ENCODE measurements at regions not wholly inside any gene's neighbourhood (a gene's known extent, or its start where the extent isn't known, plus 50 kb on each side); places are given as distances from the start of the nearest gene placed in this dataset.
"Not testable (repeated sequence)": the region's sequence is repeated elsewhere in the genome, so short reads cannot be mapped to it uniquely, and the experiment has no call there.

- DNase-seq (ENCODE audit: low spot score) = no peak
- Mint-ChIP-seq H3K9me3 (no peaks in the 10 kb centered on the region), H3K4me3 (no peak overlapping the region), H3K27me3 (ENCODE audit: low read depth) (peaks cover 8% of the 10 kb centered on the region), H3K36me3 (ENCODE audit: low read depth) (no peaks in the 10 kb centered on the region), H3K4me1 (ENCODE audit: low read depth) (no peaks in the 10 kb centered on the region), H3K27ac (no peak overlapping the region)
These were observed 178.9 kb upstream of the ARID1B start for GRCh38 chr6:156598071-156598854.

GRCh38 chr6:156597095-156597494 lies 180.1 kb upstream of the ARID1B start:
- DNase-seq (ENCODE audit: low spot score) = no peak
- Mint-ChIP-seq H3K9me3 (no peaks in the 10 kb centered on the region), H3K36me3 (ENCODE audit: low read depth) (no peaks in the 10 kb centered on the region), H3K4me3 (no peak overlapping the region), H3K4me1 (ENCODE audit: low read depth) (no peaks in the 10 kb centered on the region), H3K27ac (no peak overlapping the region), H3K27me3 (ENCODE audit: low read depth) (peaks cover 13% of the 10 kb centered on the region)

GRCh38 chr6:156595476-156595875 lies 181.7 kb upstream of the ARID1B start:
- H3K9me3 Mint-ChIP-seq = no peaks in the 10 kb centered on the region
- no peak for DNase-seq (ENCODE audit: low spot score)
- no peaks in the 10 kb centered on the region for H3K36me3 Mint-ChIP-seq (ENCODE audit: low read depth)
- H3K4me1 Mint-ChIP-seq (ENCODE audit: low read depth) = no peaks in the 10 kb centered on the region
- peaks cover 13% of the 10 kb centered on the region for H3K27me3 Mint-ChIP-seq (ENCODE audit: low read depth)
- H3K4me3 Mint-ChIP-seq = no peak overlapping the region
- H3K27ac Mint-ChIP-seq = no peak overlapping the region

- H3K27me3 Mint-ChIP-seq (ENCODE audit: low read depth) = peaks cover 11% of the 10 kb centered on the region
These were observed 183.3 kb upstream of the ARID1B start for GRCh38 chr6:156593893-156594292.

GRCh38 chr6:156593127-156593526 lies 184.1 kb upstream of the ARID1B start:
- no peak overlapping the region for H3K4me3 Mint-ChIP-seq

More at GRCh38 chr6:156593893-156594292, 183.3 kb upstream of the ARID1B start:
- Mint-ChIP-seq H3K4me3 (no peak overlapping the region), H3K4me1 (ENCODE audit: low read depth) (no peaks in the 10 kb centered on the region), H3K27ac (no peak overlapping the region), H3K36me3 (ENCODE audit: low read depth) (no peaks in the 10 kb centered on the region), H3K9me3 (no peaks in the 10 kb centered on the region)
- no peak for DNase-seq (ENCODE audit: low spot score)

GRCh38 chr6:156590482-156590881 lies 186.7 kb upstream of the ARID1B start:
- H3K4me3 Mint-ChIP-seq = no peak overlapping the region
- no peaks in the 10 kb centered on the region for H3K4me1 Mint-ChIP-seq (ENCODE audit: low read depth)
- H3K27ac Mint-ChIP-seq = no peak overlapping the region
- no peak for DNase-seq (ENCODE audit: low spot score)
- no peaks in the 10 kb centered on the region for H3K36me3 Mint-ChIP-seq (ENCODE audit: low read depth)
- H3K9me3 Mint-ChIP-seq = no peaks in the 10 kb centered on the region
- peaks cover 8% of the 10 kb centered on the region for H3K27me3 Mint-ChIP-seq (ENCODE audit: low read depth)

More at GRCh38 chr6:156593127-156593526, 184.1 kb upstream of the ARID1B start:
- H3K9me3 Mint-ChIP-seq = no peaks in the 10 kb centered on the region
- no peak overlapping the region for H3K27ac Mint-ChIP-seq
- H3K36me3 Mint-ChIP-seq (ENCODE audit: low read depth) = no peaks in the 10 kb centered on the region
- no peak for DNase-seq (ENCODE audit: low spot score)
- H3K4me1 Mint-ChIP-seq (ENCODE audit: low read depth) = no peaks in the 10 kb centered on the region
- H3K27me3 Mint-ChIP-seq (ENCODE audit: low read depth) = peaks cover 10% of the 10 kb centered on the region

GRCh38 chr6:156589281-156589680 lies 187.9 kb upstream of the ARID1B start:
- Mint-ChIP-seq H3K4me1 (ENCODE audit: low read depth) (no peaks in the 10 kb centered on the region), H3K27ac (no peak overlapping the region), H3K27me3 (ENCODE audit: low read depth) (peaks cover 8% of the 10 kb centered on the region), H3K9me3 (no peaks in the 10 kb centered on the region), H3K4me3 (no peak overlapping the region), H3K36me3 (ENCODE audit: low read depth) (no peaks in the 10 kb centered on the region)
- no peak for DNase-seq (ENCODE audit: low spot score)

- no peak overlapping the region for H3K27ac Mint-ChIP-seq
- H3K4me3 Mint-ChIP-seq = no peak overlapping the region
- H3K36me3 Mint-ChIP-seq (ENCODE audit: low read depth) = no peaks in the 10 kb centered on the region
- H3K4me1 Mint-ChIP-seq (ENCODE audit: low read depth) = no peaks in the 10 kb centered on the region
- DNase-seq (ENCODE audit: low spot score) = no peak
- H3K9me3 Mint-ChIP-seq = no peaks in the 10 kb centered on the region
- H3K27me3 Mint-ChIP-seq (ENCODE audit: low read depth) = peaks cover 8% of the 10 kb centered on the region
These were observed 189.4 kb upstream of the ARID1B start for GRCh38 chr6:156587751-156588301.

GRCh38 chr6:156587071-156587470 lies 190.1 kb upstream of the ARID1B start:
- no peaks in the 10 kb centered on the region for H3K4me1 Mint-ChIP-seq (ENCODE audit: low read depth)
- H3K4me3 Mint-ChIP-seq = no peak overlapping the region
- H3K36me3 Mint-ChIP-seq (ENCODE audit: low read depth) = no peaks in the 10 kb centered on the region
- H3K9me3 Mint-ChIP-seq = no peaks in the 10 kb centered on the region
- H3K27ac Mint-ChIP-seq = no peak overlapping the region
- H3K27me3 Mint-ChIP-seq (ENCODE audit: low read depth) = peaks cover 3% of the 10 kb centered on the region
- no peak for DNase-seq (ENCODE audit: low spot score)

GRCh38 chr6:156585859-156586258 lies 191.3 kb upstream of the ARID1B start:
- Mint-ChIP-seq H3K4me1 (ENCODE audit: low read depth) (no peaks in the 10 kb centered on the region), H3K9me3 (no peaks in the 10 kb centered on the region), H3K4me3 (no peak overlapping the region), H3K36me3 (ENCODE audit: low read depth) (no peaks in the 10 kb centered on the region), H3K27me3 (ENCODE audit: low read depth) (peaks cover 3% of the 10 kb centered on the region), H3K27ac (no peak overlapping the region)
- DNase-seq (ENCODE audit: low spot score) = no peak

- not testable (repeated sequence) for H3K4me1 Mint-ChIP-seq (ENCODE audit: low read depth); DNase-seq (ENCODE audit: low spot score); H3K27ac Mint-ChIP-seq; H3K9me3 Mint-ChIP-seq; H3K27me3 Mint-ChIP-seq (ENCODE audit: low read depth); H3K36me3 Mint-ChIP-seq (ENCODE audit: low read depth); H3K4me3 Mint-ChIP-seq
These were observed 193.1 kb upstream of the ARID1B start for GRCh38 chr6:156584121-156584520.

GRCh38 chr6:156583083-156583482 lies 194.1 kb upstream of the ARID1B start:
- DNase-seq (ENCODE audit: low spot score) = no peak
- H3K9me3 Mint-ChIP-seq = peaks cover 18% of the 10 kb centered on the region
- H3K36me3 Mint-ChIP-seq (ENCODE audit: low read depth) = no peaks in the 10 kb centered on the region
- H3K4me1 Mint-ChIP-seq (ENCODE audit: low read depth) = no peaks in the 10 kb centered on the region
- no peak overlapping the region for H3K4me3 Mint-ChIP-seq
- H3K27ac Mint-ChIP-seq = no peak overlapping the region
- peaks cover 3% of the 10 kb centered on the region for H3K27me3 Mint-ChIP-seq (ENCODE audit: low read depth)

GRCh38 chr6:156582509-156582992 lies 194.6 kb upstream of the ARID1B start:
- no peak overlapping the region for H3K27ac Mint-ChIP-seq
- no peaks in the 10 kb centered on the region for H3K36me3 Mint-ChIP-seq (ENCODE audit: low read depth)
- no peaks in the 10 kb centered on the region for H3K27me3 Mint-ChIP-seq (ENCODE audit: low read depth)
- DNase-seq (ENCODE audit: low spot score) = no peak
- no peaks in the 10 kb centered on the region for H3K4me1 Mint-ChIP-seq (ENCODE audit: low read depth)
- H3K9me3 Mint-ChIP-seq = peaks cover 24% of the 10 kb centered on the region
- H3K4me3 Mint-ChIP-seq = no peak overlapping the region

- H3K27me3 Mint-ChIP-seq (ENCODE audit: low read depth) = peaks cover 2% of the 10 kb centered on the region
These were observed 197.6 kb upstream of the ARID1B start for GRCh38 chr6:156579564-156579963.

More at GRCh38 chr6:156579564-156579963, 197.6 kb upstream of the ARID1B start:
- DNase-seq (ENCODE audit: low spot score) = no peak
- no peak overlapping the region for H3K27ac Mint-ChIP-seq
- peaks cover 33% of the 10 kb centered on the region for H3K9me3 Mint-ChIP-seq
- H3K36me3 Mint-ChIP-seq (ENCODE audit: low read depth) = no peaks in the 10 kb centered on the region
- no peak overlapping the region for H3K4me3 Mint-ChIP-seq
- H3K4me1 Mint-ChIP-seq (ENCODE audit: low read depth) = no peaks in the 10 kb centered on the region
